ENCODE measurements at regions not wholly inside any gene's neighbourhood (a gene's known extent, or its start where the extent isn't known, plus 50 kb on each side); places are given as distances from the start of the nearest gene placed in this dataset.

DNA sequence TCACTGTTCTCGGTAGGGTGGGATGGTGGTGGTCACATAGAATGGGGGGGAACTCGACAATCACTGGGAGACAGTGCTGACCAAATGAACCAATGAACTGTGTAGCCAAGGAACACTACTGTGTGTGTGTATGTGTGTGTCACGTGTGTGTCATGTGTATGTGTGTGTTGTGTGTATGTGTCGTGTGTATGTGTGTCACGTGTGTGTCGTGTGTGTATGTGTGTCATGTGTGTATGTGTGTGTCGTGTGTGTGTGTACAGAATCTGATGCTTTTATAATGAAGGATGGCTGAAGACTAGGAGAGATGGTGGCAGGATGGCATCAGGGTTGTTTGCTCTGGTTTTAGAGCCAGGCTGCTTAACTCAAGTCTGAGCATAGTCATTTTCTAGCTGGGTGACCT lies 99.1 kb upstream of the DUSP22 start:
- TF ChIP-seq ZBTB1 (tag by site-specific recombination; IDR thresholded peaks at IDR 0.05) (no peak), RBAK (tag by site-specific recombination; IDR thresholded peaks at IDR 0.05) (no peak), ZXDB (tag by site-specific recombination; IDR thresholded peaks at IDR 0.05) (no peak), ZNF777 (tag by site-specific recombination; IDR thresholded peaks at IDR 0.05; ENCODE audit: borderline replicate concordance) (no peak), ZBTB7A (tag by site-specific recombination; IDR thresholded peaks at IDR 0.05; ENCODE audit: low read depth) (no peak)
- TF ChIP-seq, protein P1, sequence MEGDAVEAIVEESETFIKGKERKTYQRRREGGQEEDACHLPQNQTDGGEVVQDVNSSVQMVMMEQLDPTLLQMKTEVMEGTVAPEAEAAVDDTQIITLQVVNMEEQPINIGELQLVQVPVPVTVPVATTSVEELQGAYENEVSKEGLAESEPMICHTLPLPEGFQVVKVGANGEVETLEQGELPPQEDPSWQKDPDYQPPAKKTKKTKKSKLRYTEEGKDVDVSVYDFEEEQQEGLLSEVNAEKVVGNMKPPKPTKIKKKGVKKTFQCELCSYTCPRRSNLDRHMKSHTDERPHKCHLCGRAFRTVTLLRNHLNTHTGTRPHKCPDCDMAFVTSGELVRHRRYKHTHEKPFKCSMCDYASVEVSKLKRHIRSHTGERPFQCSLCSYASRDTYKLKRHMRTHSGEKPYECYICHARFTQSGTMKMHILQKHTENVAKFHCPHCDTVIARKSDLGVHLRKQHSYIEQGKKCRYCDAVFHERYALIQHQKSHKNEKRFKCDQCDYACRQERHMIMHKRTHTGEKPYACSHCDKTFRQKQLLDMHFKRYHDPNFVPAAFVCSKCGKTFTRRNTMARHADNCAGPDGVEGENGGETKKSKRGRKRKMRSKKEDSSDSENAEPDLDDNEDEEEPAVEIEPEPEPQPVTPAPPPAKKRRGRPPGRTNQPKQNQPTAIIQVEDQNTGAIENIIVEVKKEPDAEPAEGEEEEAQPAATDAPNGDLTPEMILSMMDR (tag by site-specific recombination; IDR thresholded peaks at IDR 0.05): no peak
- TF ChIP-seq, protein P2, sequence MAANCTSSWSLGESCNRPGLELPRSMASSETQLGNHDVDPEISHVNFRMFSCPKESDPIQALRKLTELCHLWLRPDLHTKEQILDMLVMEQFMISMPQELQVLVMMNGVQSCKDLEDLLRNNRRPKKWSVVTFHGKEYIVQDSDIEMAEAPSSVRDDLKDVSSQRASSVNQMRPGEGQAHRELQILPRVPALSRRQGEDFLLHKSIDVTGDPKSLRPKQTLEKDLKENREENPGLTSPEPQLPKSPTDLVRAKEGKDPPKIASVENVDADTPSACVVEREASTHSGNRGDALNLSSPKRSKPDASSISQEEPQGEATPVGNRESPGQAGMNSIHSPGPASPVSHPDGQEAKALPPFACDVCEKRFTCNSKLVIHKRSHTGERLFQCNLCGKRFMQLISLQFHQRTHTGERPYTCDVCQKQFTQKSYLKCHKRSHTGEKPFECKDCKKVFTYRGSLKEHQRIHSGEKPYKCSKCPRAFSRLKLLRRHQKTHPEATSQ (tag by site-specific recombination; IDR thresholded peaks at IDR 0.05): no peak

All from HEK293 (cell line).